SU-DHL-6 (cell line): ENCODE measurements at regions not wholly inside any gene's neighbourhood (a gene's known extent, or its start where the extent isn't known, plus 50 kb on each side); places are given as distances from the start of the nearest gene placed in this dataset.

Experiments used
- H2AFZ ChIP-seq: fragments of 200-600 bp; sonication (generic); 2 replicates; pipeline ENCODE4 v1.6.1; 2014; ENCODE audit warnings: low read depth, mild to moderate bottlenecking, moderate library complexity, mixed read lengths, antibody characterized with exemption, low read length; ENCODE audit not compliant: severe bottlenecking
- H3F3A ChIP-seq: fragments of 200-600 bp; shearing (Covaris generic); 2 replicates; pipeline ENCODE4 v1.6.0; 2016; ENCODE audit warnings: antibody characterized with exemption, mild to moderate bottlenecking; ENCODE audit not compliant: insufficient read depth
- H3K27ac ChIP-seq: fragments of 200-600 bp; sonication (generic); 2 replicates; pipeline ENCODE4 v1.5.1; 2016; ENCODE audit warnings: low read depth, mild to moderate bottlenecking, low read length, moderate library complexity, mixed read lengths
- H3K27me3 ChIP-seq: fragments of 200-600 bp; sonication (generic), shearing (Covaris generic); 2 replicates; pipeline ENCODE4 v1.6.0; 2014; ENCODE audit warnings: mild to moderate bottlenecking, low read length
- H3K36me3 ChIP-seq: fragments of 200-600 bp; sonication (generic); 2 replicates; pipeline ENCODE4 v1.6.1; 2014; ENCODE audit warnings: mild to moderate bottlenecking, low read length, mixed read lengths
- H3K4me2 ChIP-seq: fragments of 300-600, 200-600 bp; shearing (Covaris generic), sonication (generic); 2 replicates; pipeline ENCODE4 v1.6.0; 2014; ENCODE audit warnings: low read length, low read depth, mild to moderate bottlenecking; ENCODE audit not compliant: poor library complexity, severe bottlenecking
- H3K4me3 ChIP-seq: fragments of 200-600 bp; sonication (generic); 2 replicates; pipeline ENCODE4 v1.5.1; 2014; ENCODE audit warnings: antibody characterized with exemption, low read length, mild to moderate bottlenecking, mixed read lengths; ENCODE audit not compliant: insufficient read depth, poor library complexity, severe bottlenecking
- H3K79me2 ChIP-seq: fragments of 200-600 bp; sonication (generic); 2 replicates; pipeline ENCODE4 v1.6.1; 2014; ENCODE audit warnings: mild to moderate bottlenecking, low read length, moderate library complexity; ENCODE audit not compliant: insufficient read depth
- H3K9ac ChIP-seq: fragments of 200-600 bp; sonication (generic); 2 replicates; pipeline ENCODE4 v1.7.0; 2014; ENCODE audit warnings: mild to moderate bottlenecking, low read length
- H3K9me2 ChIP-seq: fragments of 200-600 bp; sonication (generic); replicated peaks from 2 replicates; pipeline ENCODE4 v1.6.1; 2014; ENCODE audit warnings: low read length; ENCODE audit not compliant: insufficient read depth
- H3K9me3 ChIP-seq: fragments of 200-600 bp; sonication (generic); 2 replicates; pipeline ENCODE4 v1.6.1; 2014; ENCODE audit warnings: low read length, mixed read lengths; ENCODE audit not compliant: insufficient read depth
- H4K20me1 ChIP-seq: fragments of 200-600 bp; sonication (generic); 2 replicates; pipeline ENCODE4 v1.6.1; 2014; ENCODE audit warnings: low read depth, mild to moderate bottlenecking, antibody characterized with exemption, low read length, moderate library complexity, mixed read lengths
- CTCF ChIP-seq: fragments of 200-600 bp; sonication (generic); IDR thresholded peaks from one replicate; pipeline ENCODE4 v1.5.1; 2017; ENCODE audit warnings: antibody characterized with exemption, mild to moderate bottlenecking, low read length, moderate library complexity; ENCODE audit not compliant: insufficient read depth, poor library complexity, severe bottlenecking
- EZH2phosphoT487 ChIP-seq: fragments of 200-600 bp; sonication (generic), shearing (Covaris generic); conservative IDR thresholded peaks from 2 replicates; pipeline ENCODE4 v1.6.1; 2018; ENCODE audit warnings: mild to moderate bottlenecking, antibody characterized with exemption, low read length, moderate library complexity, mixed read lengths

- no peak for TF ChIP-seq CTCF
- TF ChIP-seq EZH2phosphoT487, result no peak
- Histone ChIP-seq H3K4me3 (no peak overlapping the region), H3K4me2 (no peak overlapping the region), H3K27ac (no peak overlapping the region), H3K9me3 (no peaks in the 10 kb centered on the region), H3K9me2 (no peaks in the 10 kb centered on the region), H4K20me1 (no peaks in the 10 kb centered on the region), H3K36me3 (no peaks in the 10 kb centered on the region), H3K9ac (no peak overlapping the region), H2AFZ (no peak overlapping the region), H3K79me2 (no peaks in the 10 kb centered on the region), H3F3A (no peaks in the 10 kb centered on the region), H3K27me3 (no peaks in the 10 kb centered on the region)
Measured at GRCh38 chr1:87783315-87783714, 454.6 kb downstream of the LMO4 start.

GRCh38 chr1:87785386-87785785, 456.7 kb downstream of the LMO4 start:
- Histone ChIP-seq H3K27me3 (no peaks in the 10 kb centered on the region), H4K20me1 (no peaks in the 10 kb centered on the region), H3K27ac (no peak overlapping the region), H3K9ac (no peak overlapping the region), H3K9me3 (no peaks in the 10 kb centered on the region), H3K4me3 (no peak overlapping the region), H3F3A (no peaks in the 10 kb centered on the region), H3K79me2 (no peaks in the 10 kb centered on the region), H2AFZ (no peak overlapping the region), H3K36me3 (no peaks in the 10 kb centered on the region), H3K9me2 (no peaks in the 10 kb centered on the region), H3K4me2 (no peak overlapping the region)
- TF ChIP-seq EZH2phosphoT487 (no peak), CTCF (no peak)

- Histone ChIP-seq H2AFZ (no peak overlapping the region), H3K27me3 (no peaks in the 10 kb centered on the region), H3K4me3 (no peak overlapping the region), H3K27ac (no peak overlapping the region), H3K79me2 (no peaks in the 10 kb centered on the region), H3K9me2 (no peaks in the 10 kb centered on the region), H3K36me3 (no peaks in the 10 kb centered on the region), H3K9ac (no peak overlapping the region), H3F3A (no peaks in the 10 kb centered on the region), H3K9me3 (no peaks in the 10 kb centered on the region), H4K20me1 (no peaks in the 10 kb centered on the region), H3K4me2 (no peak overlapping the region)
- TF ChIP-seq EZH2phosphoT487 (no peak), CTCF (no peak)
Measured at GRCh38 chr1:87786229-87786628, 457.5 kb downstream of the LMO4 start.
